Panc1 (cell line): ENCODE measurements at regions not wholly inside any gene's neighbourhood (a gene's known extent, or its start where the extent isn't known, plus 50 kb on each side); places are given as distances from the start of the nearest gene placed in this dataset.

Experiments used
- ATAC-seq: fragments of 200-7000 bp; cut with Tn5 transposase; 2 replicates; pipeline ENCODE4 v1.9.1; 2020; ENCODE audit warnings: mild to moderate bottlenecking, moderate library complexity
- BruUV-seq: library from RNA; stranded (reverse); fragments of 400-500 nt; replicated peaks from 2 replicates; lab custom pipeline; 2021; lab: Mats Ljungman, UMichigan
- CTCF ChIA-PET: fragments of 300-600 bp; sonication (Branson Sonifier 250); formaldehyde crosslinking; loops from one replicate; lab custom pipeline; 2022; ENCODE audit warnings: antibody characterized with exemption; lab: Charles Lee
- POLR2A ChIA-PET: fragments of 300-600 bp; sonication (Branson Sonifier 250); formaldehyde crosslinking; loops from one replicate; lab custom pipeline; 2022; ENCODE audit warnings: antibody characterized with exemption; lab: Charles Lee
- DNase-seq: peaks from one replicate; pipeline ENCODE4 v3.0.0-alpha.2; 2010; ENCODE audit warnings: low read depth, low spot score
- H3K27ac ChIP-seq: 2 replicates; pipeline ENCODE4 v1.5.1; 2011; ENCODE audit warnings: mild to moderate bottlenecking, low read length, inconsistent platforms
- H3K27me3 ChIP-seq: fragments of 200-500 bp; sonication (Bioruptor generic); 2 replicates; pipeline ENCODE4 v1.6.0; 2014; ENCODE audit warnings: low read length, inconsistent platforms; ENCODE audit not compliant: control insufficient read depth, insufficient read depth
- H3K36me3 ChIP-seq: fragments of 200-500 bp; sonication (Bioruptor generic); 2 replicates; pipeline ENCODE4 v1.5.1; 2014; ENCODE audit warnings: inconsistent platforms, mild to moderate bottlenecking, low read length, moderate library complexity; ENCODE audit not compliant: control insufficient read depth, insufficient read depth
- H3K4me1 ChIP-seq: 2 replicates; pipeline ENCODE4 v1.5.1; 2011; ENCODE audit warnings: inconsistent platforms, mild to moderate bottlenecking, low read length, moderate library complexity; ENCODE audit not compliant: control insufficient read depth, insufficient read depth
- H3K4me3 ChIP-seq, 2 experiments: 2 replicates each; pipeline ENCODE4 v1.5.1; 2011 to 2012; ENCODE audit warnings: low read depth in 2 of 2, low read length in 2 of 2, mild to moderate bottlenecking in 2 of 2, inconsistent platforms in 1 of 2, moderate library complexity in 1 of 2
- H3K9me3 ChIP-seq: fragments of 200-500 bp; sonication (Bioruptor generic); 2 replicates; pipeline ENCODE4 v1.5.1; 2014; ENCODE audit warnings: low read depth, mild to moderate bottlenecking, inconsistent platforms, low read length, moderate library complexity; ENCODE audit not compliant: control insufficient read depth, insufficient read depth
- CTCF ChIP-seq: fragments of 450-650 bp; IDR thresholded peaks from 2 replicates; pipeline ENCODE4 v1.5.1; 2017; ENCODE audit warnings: mild to moderate bottlenecking
- POLR2AphosphoS5 ChIP-seq: IDR thresholded peaks from 2 replicates; pipeline ENCODE4 v1.6.1; 2012; ENCODE audit warnings: mild to moderate bottlenecking, low read depth, low read length, moderate library complexity
- REST ChIP-seq, 2 experiments: IDR thresholded peaks; 2 replicates each; pipeline ENCODE4 v1.6.1; 2011 to 2012; ENCODE audit warnings: low read depth in 2 of 2, control low read depth in 1 of 2, low read length in 1 of 2, mild to moderate bottlenecking in 1 of 2, moderate library complexity in 1 of 2; ENCODE audit not compliant: insufficient read depth in 1 of 2
- SIN3A ChIP-seq: IDR thresholded peaks from 2 replicates; pipeline ENCODE4 v1.6.1; 2012; ENCODE audit warnings: low read depth, mild to moderate bottlenecking, low read length, moderate library complexity, borderline replicate concordance; ENCODE audit not compliant: insufficient read depth
- TCF7L2 ChIP-seq: IDR thresholded peaks from 2 replicates; pipeline ENCODE4 v1.6.1; 2011; ENCODE audit warnings: mild to moderate bottlenecking, low read depth, low read length, inconsistent platforms
- in situ Hi-C: cut with HindIII; loops from 2 replicates; pipeline ENCODE4 v1.10.0; 2016; ENCODE audit warnings: low sequenced_read_pairs, low pct_unique_long_range_greater_than_20kb
- intact Hi-C: fragments of 100-400 bp; cut with micrococcal nuclease; formaldehyde crosslinking; loops from one replicate; pipeline ENCODE4 v1.10.0; 2022; ENCODE audit not compliant: unreplicated experiment

DNA sequence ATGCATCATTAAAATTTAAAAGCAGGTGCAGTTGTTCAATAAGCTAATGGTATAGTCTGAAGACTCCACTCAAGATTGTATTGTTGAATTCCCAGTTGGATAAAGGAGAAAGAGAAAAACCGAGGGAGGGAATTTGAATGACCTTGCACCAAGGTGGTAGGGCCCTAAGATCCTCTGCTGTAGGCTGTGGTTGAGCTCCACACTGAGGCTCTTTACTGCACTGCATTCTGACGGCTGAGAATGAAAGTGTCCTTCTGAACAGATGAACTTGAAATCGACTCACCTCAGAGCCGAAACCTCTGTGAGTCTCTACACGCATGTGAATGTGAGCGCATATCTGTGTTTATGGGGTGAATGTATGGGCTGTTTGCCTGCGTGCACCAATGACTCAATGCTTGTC is 388.9 kb upstream of the DACH1 start:
- Histone ChIP-seq H3K4me1 (no peaks in the 10 kb centered on the region), H3K36me3 (no peaks in the 10 kb centered on the region), H3K9me3 (no peaks in the 10 kb centered on the region), H3K27ac (no peak overlapping the region), H3K4me3 (no peak overlapping the region), H3K27me3 (no peaks in the 10 kb centered on the region)
- no peak for ATAC-seq
- TF ChIP-seq TCF7L2, result no peak
- TF ChIP-seq CTCF, result peak; percentile 36
- BruUV-seq, result no TSS peak
- intact Hi-C loops (no loop called here), in situ Hi-C loops (no loop called here)
- POLR2A ChIA-PET, result no interaction called here
- CTCF ChIA-PET, result no interaction called here
- DNase-seq, result no peak

- Histone ChIP-seq H3K27ac (no peak overlapping the region), H3K27me3 (no peaks in the 10 kb centered on the region), H3K36me3 (no peaks in the 10 kb centered on the region), H3K4me1 (no peaks in the 10 kb centered on the region), H3K9me3 (no peaks in the 10 kb centered on the region), H3K4me3 (no peak overlapping the region)
- CTCF ChIA-PET, result interaction anchor here (0.6 kb wide), 1 partner anchor 465 kb away, joined by 3 read pairs; no protein-coding TSS in a partner anchor
- POLR2A ChIA-PET, result no interaction called here
- in situ Hi-C loops (no loop called here), intact Hi-C loops (no loop called here)
- no TSS peak for BruUV-seq
- TF ChIP-seq CTCF, result no peak
- no peak for TF ChIP-seq POLR2AphosphoS5
- no peak for TF ChIP-seq SIN3A
- TF ChIP-seq TCF7L2, result no peak
- no peak for TF ChIP-seq REST (IDR thresholded peaks at IDR 0.05; ENCODE audit: insufficient read depth in 1 of 2, low read depth in 2 of 2, low read length in 1 of 2)
- no peak for DNase-seq
- no peak for ATAC-seq
Measured at GRCh38 chr13:72253754-72254153, 386.8 kb upstream of the DACH1 start.

GRCh38 chr13:72246396-72246795 is 379.4 kb upstream of the DACH1 start:
- no TSS peak for BruUV-seq
- CTCF ChIA-PET, result no interaction called here

More at GRCh38 chr13:72246396-72246795, 379.4 kb upstream of the DACH1 start:
- POLR2A ChIA-PET, result no interaction called here
- no peak for ATAC-seq
- Histone ChIP-seq H3K27ac (no peak overlapping the region), H3K4me1 (no peaks in the 10 kb centered on the region), H3K27me3 (no peaks in the 10 kb centered on the region), H3K36me3 (no peaks in the 10 kb centered on the region), H3K4me3 (no peak overlapping the region), H3K9me3 (no peaks in the 10 kb centered on the region)
- DNase-seq, result no peak
- TF ChIP-seq SIN3A (no peak), POLR2AphosphoS5 (no peak), TCF7L2 (no peak), REST (IDR thresholded peaks at IDR 0.05; ENCODE audit: insufficient read depth in 1 of 2, low read depth in 2 of 2, low read length in 1 of 2) (no peak), CTCF (no peak)
- intact Hi-C loops, result no loop called here
- in situ Hi-C loops, result no loop called here
